Neural cell (in vitro differentiated cells): ENCODE measurements at regions not wholly inside any gene's neighbourhood (a gene's known extent, or its start where the extent isn't known, plus 50 kb on each side); places are given as distances from the start of the nearest gene placed in this dataset.

Experiments used
- H2AFZ ChIP-seq: fragments of 200-600, 300-800 bp; sonication (generic), shearing (Covaris generic); 2 replicates; pipeline ENCODE4 v1.6.0; 2014; ENCODE audit warnings: low read depth, mild to moderate bottlenecking, antibody characterized with exemption, low read length, moderate library complexity
- H3F3A ChIP-seq: fragments of 200-600 bp; shearing (Covaris generic); 2 replicates; pipeline ENCODE4 v1.6.1; 2016; ENCODE audit warnings: mild to moderate bottlenecking, moderate library complexity, mixed read lengths, antibody characterized with exemption, low read length; ENCODE audit not compliant: insufficient read depth, poor library complexity, severe bottlenecking
- H3K27ac ChIP-seq: fragments of 200-600, 300-800 bp; sonication (generic), shearing (Covaris generic); 2 replicates; pipeline ENCODE4 v1.5.1; 2014; ENCODE audit warnings: mild to moderate bottlenecking, low read length, moderate library complexity
- H3K27me3 ChIP-seq: fragments of 300-800, 200-600 bp; sonication (generic), shearing (Covaris generic); 2 replicates; pipeline ENCODE4 v1.6.0; 2014; ENCODE audit warnings: mild to moderate bottlenecking, low read depth, low read length, moderate library complexity; ENCODE audit not compliant: insufficient read depth
- H3K36me3 ChIP-seq: fragments of 300-800, 200-600 bp; sonication (generic), shearing (Covaris generic); 2 replicates; pipeline ENCODE4 v1.5.1; 2014; ENCODE audit warnings: mild to moderate bottlenecking, antibody characterized with exemption, low read length, moderate library complexity; ENCODE audit not compliant: insufficient read depth
- H3K4me2 ChIP-seq: fragments of 300-800, 200-600 bp; sonication (generic), shearing (Covaris generic); 2 replicates; pipeline ENCODE4 v1.6.0; 2014; ENCODE audit warnings: mild to moderate bottlenecking, low read length
- H3K4me3 ChIP-seq: fragments of 300-800, 200-600 bp; sonication (generic), shearing (Covaris generic); 2 replicates; pipeline ENCODE4 v1.5.1; 2014; ENCODE audit warnings: mild to moderate bottlenecking, low read length, moderate library complexity
- H3K79me2 ChIP-seq: fragments of 200-600 bp; shearing (Covaris generic); replicated peaks from 2 replicates; pipeline ENCODE4 v1.6.0; 2014; ENCODE audit warnings: mild to moderate bottlenecking, low read length, moderate library complexity; ENCODE audit not compliant: insufficient read depth
- H3K9ac ChIP-seq: fragments of 300-800, 200-600 bp; sonication (generic), shearing (Covaris generic); 2 replicates; pipeline ENCODE4 v1.6.1; 2016; ENCODE audit warnings: mild to moderate bottlenecking, low read length, mixed read lengths
- H3K9me2 ChIP-seq: fragments of 200-600 bp; shearing (Covaris generic); 2 replicates; pipeline ENCODE4 v1.6.1; 2016; ENCODE audit warnings: mild to moderate bottlenecking, low read length, mixed read lengths; ENCODE audit not compliant: insufficient read depth
- H3K9me3 ChIP-seq: fragments of 200-600, 300-800 bp; sonication (generic), shearing (Covaris generic); 2 replicates; pipeline ENCODE4 v1.6.1; 2016; ENCODE audit warnings: mild to moderate bottlenecking, mixed run types, low read length, moderate library complexity, mixed read lengths
- H4K20me1 ChIP-seq: fragments of 200-600 bp; shearing (Covaris generic); 2 replicates; pipeline ENCODE4 v1.6.1; 2016; ENCODE audit warnings: mild to moderate bottlenecking, mixed run types; ENCODE audit not compliant: insufficient read depth
- CTCF ChIP-seq: fragments of 450-650 bp; IDR thresholded peaks from 2 replicates; pipeline ENCODE4 v1.5.1; 2014; ENCODE audit warnings: antibody characterized with exemption, mild to moderate bottlenecking, moderate library complexity; ENCODE audit not compliant: poor library complexity, severe bottlenecking
- EP300 ChIP-seq: fragments of 450-650 bp; conservative IDR thresholded peaks from 2 replicates; pipeline ENCODE4 v1.6.1; 2014; ENCODE audit warnings: antibody characterized with exemption, mild to moderate bottlenecking, moderate library complexity; ENCODE audit not compliant: poor library complexity, severe bottlenecking
- EZH2 ChIP-seq: fragments of 200-600, 300-800 bp; shearing (Covaris generic), sonication (generic); IDR thresholded peaks from 2 replicates; pipeline ENCODE4 v1.6.1; 2014; ENCODE audit warnings: antibody characterized with exemption, low read length, borderline replicate concordance, mild to moderate bottlenecking; ENCODE audit not compliant: insufficient read depth, poor library complexity, severe bottlenecking
- MXI1 ChIP-seq: fragments of 450-650 bp; conservative IDR thresholded peaks from 2 replicates; pipeline ENCODE4 v1.6.1; 2014; ENCODE audit warnings: antibody characterized with exemption, mild to moderate bottlenecking; ENCODE audit not compliant: poor library complexity, severe bottlenecking
- POLR2AphosphoS5 ChIP-seq: IDR thresholded peaks from 2 replicates; pipeline ENCODE4 v1.6.1; 2012
- RAD21 ChIP-seq: fragments of 450-650 bp; conservative IDR thresholded peaks from 2 replicates; pipeline ENCODE4 v1.6.1; 2014; ENCODE audit warnings: antibody characterized with exemption, mild to moderate bottlenecking, moderate library complexity
- REST ChIP-seq: IDR thresholded peaks from 2 replicates; pipeline ENCODE4 v1.6.1; 2012; ENCODE audit warnings: borderline replicate concordance
- SMC3 ChIP-seq: fragments of 450-650 bp; conservative IDR thresholded peaks from 2 replicates; pipeline ENCODE4 v1.6.1; 2014; ENCODE audit warnings: antibody characterized with exemption, mild to moderate bottlenecking, moderate library complexity; ENCODE audit not compliant: poor library complexity
- TAF1 ChIP-seq: IDR thresholded peaks from 2 replicates; pipeline ENCODE4 v1.6.1; 2012; ENCODE audit warnings: low read depth

GRCh38 chr18:2256577-2256976, 314.7 kb downstream of the METTL4 start:
- Histone ChIP-seq H3K9me2 (no peaks in the 10 kb centered on the region), H3K9ac (no peak overlapping the region), H3K4me3 (no peak overlapping the region), H4K20me1 (no peaks in the 10 kb centered on the region), H3F3A (no peaks in the 10 kb centered on the region), H3K27ac (no peak overlapping the region), H3K4me2 (no peak overlapping the region), H3K79me2 (no peaks in the 10 kb centered on the region), H3K9me3 (no peaks in the 10 kb centered on the region), H3K36me3 (no peaks in the 10 kb centered on the region), H3K27me3 (no peaks in the 10 kb centered on the region), H2AFZ (no peak overlapping the region)
- TF ChIP-seq POLR2AphosphoS5 (no peak), SMC3 (no peak), TAF1 (no peak)

- Histone ChIP-seq H3K9me3 (no peaks in the 10 kb centered on the region), H3K4me3 (no peak overlapping the region), H3F3A (no peaks in the 10 kb centered on the region), H3K4me2 (no peak overlapping the region), H4K20me1 (no peaks in the 10 kb centered on the region), H3K27ac (no peak overlapping the region), H3K9ac (no peak overlapping the region), H3K27me3 (no peaks in the 10 kb centered on the region), H2AFZ (no peak overlapping the region), H3K9me2 (no peaks in the 10 kb centered on the region), H3K36me3 (no peaks in the 10 kb centered on the region), H3K79me2 (no peaks in the 10 kb centered on the region)
- no peak for TF ChIP-seq MXI1
- no peak for TF ChIP-seq SMC3
- no peak for TF ChIP-seq CTCF
- no peak for TF ChIP-seq RAD21
- no peak for TF ChIP-seq EP300
- no peak for TF ChIP-seq POLR2AphosphoS5
- no peak for TF ChIP-seq REST
- no peak for TF ChIP-seq EZH2
- no peak for TF ChIP-seq TAF1
These were observed 312.4 kb downstream of the METTL4 start for GRCh38 chr18:2258954-2259353.

- no peaks in the 10 kb centered on the region for H3K9me2 ChIP-seq
- no peaks in the 10 kb centered on the region for H3K9me3 ChIP-seq
- H3K27ac ChIP-seq = no peak overlapping the region
- TF ChIP-seq EZH2 (no peak), EP300 (no peak), MXI1 (no peak), CTCF (no peak), RAD21 (no peak), TAF1 (no peak), POLR2AphosphoS5 (no peak), REST (no peak), SMC3 (no peak)
- H2AFZ ChIP-seq = no peak overlapping the region
- no peak overlapping the region for H3K4me3 ChIP-seq
- H3K79me2 ChIP-seq = no peaks in the 10 kb centered on the region
- H3K36me3 ChIP-seq = no peaks in the 10 kb centered on the region
- no peaks in the 10 kb centered on the region for H3K27me3 ChIP-seq
- H4K20me1 ChIP-seq = no peaks in the 10 kb centered on the region
- H3F3A ChIP-seq = no peaks in the 10 kb centered on the region
- H3K9ac ChIP-seq = no peak overlapping the region
- H3K4me2 ChIP-seq = no peak overlapping the region
These were observed 307.9 kb downstream of the METTL4 start for GRCh38 chr18:2263303-2263890.
